Islet of Langerhans (tissue), 1 donor: ENCODE measurements at regions not wholly inside any gene's neighbourhood (a gene's known extent, or its start where the extent isn't known, plus 50 kb on each side); places are given as distances from the start of the nearest gene placed in this dataset.
"Not testable (repeated sequence)": the region's sequence is repeated elsewhere in the genome, so short reads cannot be mapped to it uniquely, and the experiment has no call there.

Experiments used
- FAIRE-seq: peaks from one replicate; lab custom pipeline; 2011; peaks lifted over from hg19 to GRCh38; lab: Jason Lieb, UNC

- FAIRE-seq, result not testable (repeated sequence)
Measured at GRCh38 chr17:64724246-64724645, 62.1 kb upstream of the SMURF2 start.

GRCh38 chr17:64723781-64724180, 61.7 kb upstream of the SMURF2 start:
- no peak for FAIRE-seq

GRCh38 chr17:64721556-64721955, 59.4 kb upstream of the SMURF2 start:
- FAIRE-seq, result not testable (repeated sequence)

GRCh38 chr17:64720253-64720652, 58.1 kb upstream of the SMURF2 start:
- not testable (repeated sequence) for FAIRE-seq

GRCh38 chr17:64719517-64719916, 57.4 kb upstream of the SMURF2 start:
- not testable (repeated sequence) for FAIRE-seq

GRCh38 chr17:64718816-64719215, 56.7 kb upstream of the SMURF2 start:
- FAIRE-seq, result not testable (repeated sequence)

- no peak for FAIRE-seq
Measured at GRCh38 chr17:64718058-64718457, 56.0 kb upstream of the SMURF2 start.

GRCh38 chr17:64716496-64716895, 54.4 kb upstream of the SMURF2 start:
- not testable (repeated sequence) for FAIRE-seq

- not testable (repeated sequence) for FAIRE-seq
Measured at GRCh38 chr17:64713786-64714185, 51.7 kb upstream of the SMURF2 start.

- FAIRE-seq, result not testable (repeated sequence)
Measured at GRCh38 chr17:64712557-64713351, 50.6 kb upstream of the SMURF2 start.
